ENCODE measurements at regions not wholly inside any gene's neighbourhood (a gene's known extent, or its start where the extent isn't known, plus 50 kb on each side); places are given as distances from the start of the nearest gene placed in this dataset.

- DNase-seq: no peak
These were observed 550.0 kb downstream of the EPHA5 start for GRCh38 chr4:65120287-65120686.

- DNase-seq: no peak
These were observed 567.9 kb downstream of the EPHA5 start for GRCh38 chr4:65102419-65102818.

GRCh38 chr4:65096630-65097029 lies 573.7 kb downstream of the EPHA5 start:
- no peak for DNase-seq

DNA sequence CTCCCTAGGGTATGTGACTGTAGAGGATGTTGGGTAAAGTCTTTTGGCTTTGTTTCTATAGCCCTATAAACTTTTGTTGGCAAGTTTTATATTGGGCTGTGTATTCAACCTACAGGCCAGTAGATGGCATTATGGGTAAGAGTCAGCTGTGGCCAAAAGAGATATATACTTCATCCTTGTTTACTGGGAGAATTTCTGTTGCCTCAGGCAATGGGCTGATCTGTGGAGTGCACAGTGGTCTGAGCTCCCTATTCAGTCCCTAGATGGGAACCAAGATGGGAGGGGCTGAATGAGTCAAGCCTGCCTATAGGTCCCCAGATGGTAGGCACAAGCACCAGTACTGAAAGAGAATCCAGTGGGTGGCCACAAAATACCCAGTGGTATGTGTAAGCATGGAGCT lies 580.6 kb downstream of the EPHA5 start:
- DNase-seq: peak; percentile 11

GRCh38 chr4:65083076-65083475 lies 587.2 kb downstream of the EPHA5 start:
- no peak for DNase-seq

DNA sequence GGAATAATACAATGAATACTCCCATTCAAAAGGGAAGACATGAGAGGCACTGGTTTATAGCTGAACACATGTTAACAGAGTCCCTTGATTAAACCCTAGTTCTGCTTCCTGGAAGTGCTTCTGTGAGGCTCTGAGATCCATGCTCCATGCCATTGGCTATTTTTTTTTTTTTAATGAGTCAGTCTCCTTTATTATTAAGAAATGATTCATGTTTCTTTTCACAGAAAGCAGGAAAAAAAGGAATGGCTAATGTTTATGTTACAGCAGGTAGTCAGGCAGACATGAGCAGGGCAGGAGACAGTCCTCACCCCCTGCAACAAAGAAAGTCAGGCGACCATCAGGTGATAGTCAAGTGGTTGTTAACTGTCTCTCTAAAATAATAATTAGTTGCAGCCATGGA lies 598.7 kb downstream of the EPHA5 start:
- DNase-seq: no peak

DNA sequence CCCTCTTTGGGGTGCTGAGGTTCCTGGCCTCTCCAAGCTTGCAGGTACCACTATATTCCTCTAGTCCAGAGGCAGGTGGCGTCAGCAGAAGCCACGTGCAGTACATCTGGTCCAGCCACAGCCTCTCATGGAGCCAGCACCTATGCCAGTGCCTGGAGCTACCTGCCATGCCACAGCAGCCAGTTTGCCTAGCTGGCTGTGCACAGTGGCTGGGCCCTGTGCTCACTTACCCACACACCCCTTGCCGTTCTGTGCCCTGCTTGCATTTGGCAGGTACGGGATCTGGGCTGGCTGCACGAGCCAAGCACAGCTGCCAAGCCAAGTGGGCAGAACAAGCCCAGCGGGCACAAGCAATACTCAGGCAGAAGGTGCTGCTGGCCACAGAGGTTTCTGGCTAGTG lies 601.1 kb downstream of the EPHA5 start:
- no peak for DNase-seq

- DNase-seq: no peak
These were observed 604.2 kb downstream of the EPHA5 start for GRCh38 chr4:65066106-65066505.

GRCh38 chr4:65063601-65064000 lies 606.7 kb downstream of the EPHA5 start:
- no peak for DNase-seq

DNA sequence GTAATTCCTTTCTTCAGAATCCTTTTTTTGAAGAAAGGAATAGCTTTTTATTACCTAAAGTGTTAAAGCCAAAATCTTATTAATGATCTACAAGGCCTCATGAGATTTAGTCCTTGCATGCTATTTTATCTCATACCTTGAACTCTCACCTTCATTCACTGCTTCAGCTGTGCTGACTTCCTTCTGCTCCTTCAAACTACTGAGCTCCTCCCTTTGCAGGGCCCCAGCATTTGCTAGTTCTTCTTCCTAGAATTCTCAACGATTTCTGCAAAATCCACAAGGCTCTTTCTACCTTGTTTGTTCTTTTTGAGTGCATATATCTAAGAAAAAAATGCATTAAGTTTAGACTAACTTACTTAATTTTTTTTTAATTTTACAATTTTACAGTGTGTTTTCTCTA lies 619.5 kb downstream of the EPHA5 start:
- no peak for DNase-seq

DNA sequence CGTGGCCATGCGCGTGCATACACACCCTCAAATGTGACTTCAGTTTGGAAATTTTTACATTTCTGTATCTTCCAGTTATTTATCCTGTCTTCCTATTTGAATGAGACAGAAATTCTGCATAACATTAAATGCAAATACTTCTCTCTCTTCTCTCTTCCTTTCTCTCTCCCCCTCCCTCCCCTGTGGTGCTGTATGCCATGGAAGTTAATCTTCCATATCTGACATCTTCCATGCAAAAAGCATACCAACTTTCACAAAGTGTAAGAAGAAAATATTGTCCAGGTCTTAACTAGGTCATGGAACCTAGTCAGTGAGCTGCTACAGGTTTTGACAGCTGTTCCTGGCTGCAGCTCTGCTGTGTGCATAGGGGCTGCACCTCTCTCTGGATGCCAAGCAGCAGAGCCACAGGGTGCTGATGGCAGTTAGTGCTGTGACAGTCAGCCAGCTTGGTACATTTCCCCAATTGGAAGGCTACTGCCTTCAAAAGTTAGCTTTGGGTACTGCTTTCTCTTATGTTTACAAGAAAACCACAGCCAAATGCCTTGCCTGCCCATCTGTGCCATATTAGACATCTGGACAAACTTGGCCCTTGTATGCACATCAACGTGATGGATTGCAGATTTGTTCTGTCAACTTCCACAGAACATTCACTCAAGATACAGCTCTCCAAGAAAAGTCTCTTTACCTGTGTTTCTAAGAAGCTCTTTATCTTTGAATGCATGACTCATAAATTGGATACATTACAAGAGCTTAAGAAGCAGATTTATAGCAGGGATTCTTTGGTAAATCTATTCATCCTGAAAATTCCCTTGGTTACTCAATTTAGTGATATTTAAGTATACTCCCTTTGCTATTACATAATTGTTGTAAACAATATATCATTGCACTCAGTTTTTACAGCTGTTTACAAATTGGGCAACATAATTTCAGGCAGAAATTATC lies 623.8 kb downstream of the EPHA5 start:
- DNase-seq: no peak

GRCh38 chr4:65033899-65034298 lies 624.6 kb upstream of the TECRL start:
- no peak for DNase-seq

DNA sequence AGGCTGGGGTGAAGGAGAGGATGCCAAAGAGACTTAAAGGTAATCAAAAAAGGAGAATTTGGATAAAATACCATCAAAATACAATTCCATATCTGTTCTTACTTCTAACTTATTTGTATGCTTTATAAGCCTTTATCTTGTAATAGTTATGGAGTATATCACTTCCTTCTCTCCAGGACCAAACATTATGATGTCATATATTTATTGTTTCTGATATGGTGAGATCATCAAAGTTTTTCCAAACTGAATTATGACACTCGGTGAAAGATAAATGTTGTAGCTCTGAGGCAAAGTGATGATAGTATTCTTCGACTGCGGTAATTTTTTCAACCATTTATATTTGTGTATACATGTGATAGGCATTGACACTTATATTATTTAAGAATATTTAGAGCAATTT lies 619.3 kb upstream of the TECRL start:
- no peak for DNase-seq

- no peak for DNase-seq
These were observed 614.8 kb upstream of the TECRL start for GRCh38 chr4:65023883-65024670.

- DNase-seq: no peak
These were observed 613.8 kb upstream of the TECRL start for GRCh38 chr4:65023081-65023480.

GRCh38 chr4:65021737-65022136 lies 612.5 kb upstream of the TECRL start:
- DNase-seq: no peak

- DNase-seq: no peak
These were observed 611.9 kb upstream of the TECRL start for GRCh38 chr4:65021149-65021548.

DNA sequence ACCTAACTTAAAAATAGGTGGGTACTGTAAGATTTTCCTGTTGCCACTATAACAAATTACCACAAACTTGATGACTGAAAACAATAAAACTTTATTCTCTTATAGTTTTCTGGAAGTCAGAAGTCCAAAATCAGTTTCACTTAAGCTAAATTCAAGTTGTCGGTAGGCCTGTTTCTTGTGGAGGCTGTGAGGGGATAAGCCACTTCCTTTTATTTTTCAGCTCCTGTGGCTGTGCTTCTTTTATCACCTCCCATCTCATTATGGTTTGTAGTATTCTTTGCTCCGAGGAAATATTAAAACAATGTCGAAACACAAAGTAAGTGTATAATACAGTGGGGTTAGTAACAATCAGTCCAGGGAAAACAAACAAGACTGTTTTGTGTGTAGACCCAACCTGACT lies 610.5 kb upstream of the TECRL start:
- DNase-seq: no peak

GRCh38 chr4:65018313-65018712 lies 609.1 kb upstream of the TECRL start:
- DNase-seq: no peak

GRCh38 chr4:65014078-65014477 lies 604.8 kb upstream of the TECRL start:
- DNase-seq: no peak

DNA sequence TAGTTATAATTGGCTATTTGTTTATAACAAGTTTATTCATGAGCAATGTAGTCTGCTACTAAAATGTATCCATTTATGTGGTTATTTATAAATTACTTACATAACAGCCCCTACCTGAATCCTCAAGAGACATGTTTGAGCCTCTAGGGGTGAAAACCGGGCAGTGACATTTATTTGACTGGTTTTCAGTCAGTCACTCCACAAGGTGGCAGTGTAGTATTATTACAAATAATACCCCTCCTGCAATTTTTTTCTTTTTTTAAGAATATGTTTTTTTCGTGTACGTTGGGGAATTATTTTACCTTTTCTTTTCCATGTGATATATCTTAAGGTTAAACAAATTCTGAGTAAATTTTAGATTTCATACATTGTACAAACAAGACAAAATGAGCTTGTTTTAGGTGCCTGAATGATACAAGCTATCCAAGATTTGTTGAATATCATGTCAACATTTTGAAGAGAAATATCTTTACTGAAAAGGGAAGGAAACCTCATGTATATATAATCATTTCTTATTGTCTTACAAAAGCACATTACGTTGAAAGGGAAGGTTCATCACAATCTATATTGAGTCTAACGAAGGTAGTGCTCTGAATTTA lies 598.7 kb upstream of the TECRL start:
- DNase-seq: no peak

- DNase-seq: no peak
These were observed 565.9 kb upstream of the TECRL start for GRCh38 chr4:64975177-64975576.

DNA sequence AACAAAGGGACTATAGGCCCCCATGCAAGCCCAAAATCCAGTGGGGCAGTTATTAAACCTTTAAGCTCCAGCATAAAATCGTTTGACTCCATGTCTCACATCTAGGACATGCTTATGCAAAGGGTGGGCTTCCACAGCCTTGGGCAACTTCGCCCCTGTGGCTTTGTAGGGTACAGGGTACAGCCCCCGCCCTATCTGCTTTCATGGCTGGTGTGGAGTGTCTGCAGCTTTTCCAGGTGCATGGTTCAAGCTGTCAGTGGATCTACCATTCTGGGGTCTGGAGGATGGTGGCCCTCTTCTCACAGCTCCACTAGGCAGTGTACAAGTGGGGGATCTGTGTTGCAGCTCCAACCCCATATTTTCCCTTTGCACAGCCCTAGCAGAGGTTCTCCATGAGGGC lies 559.8 kb upstream of the TECRL start:
- no peak for DNase-seq

- DNase-seq: no peak
These were observed 558.0 kb upstream of the TECRL start for GRCh38 chr4:64967286-64967685.
